Fibroblast of pulmonary artery (primary cell): ENCODE measurements at regions not wholly inside any gene's neighbourhood (a gene's known extent, or its start where the extent isn't known, plus 50 kb on each side); places are given as distances from the start of the nearest gene placed in this dataset.

Source experiments
- DNase-seq: peaks from one replicate; pipeline ENCODE4 v3.0.0-alpha.2; 2010; ENCODE audit warnings: low read depth
- H3K4me3 ChIP-seq: replicated peaks from 2 replicates; pipeline ENCODE4 v1.5.1; 2011; ENCODE audit warnings: low read depth, mild to moderate bottlenecking, control low read depth, low read length, moderate library complexity
- CTCF ChIP-seq: IDR thresholded peaks from 2 replicates; pipeline ENCODE4 v1.5.1; 2011; ENCODE audit warnings: mild to moderate bottlenecking, control low read depth, low read length, inconsistent platforms; ENCODE audit errors: missing control alignments

GRCh38 chr7:79547132-79547531 is 93.7 kb upstream of the MAGI2 start:
- no peak for TF ChIP-seq CTCF
- DNase-seq = no peak
- no peak overlapping the region for H3K4me3 ChIP-seq

- no peak overlapping the region for H3K4me3 ChIP-seq
- TF ChIP-seq CTCF = no peak
- DNase-seq = no peak
Observed at GRCh38 chr7:79540592-79540991, 87.1 kb upstream of the MAGI2 start.

- TF ChIP-seq CTCF = no peak
- no peak overlapping the region for H3K4me3 ChIP-seq
- no peak for DNase-seq
Observed at GRCh38 chr7:79534128-79534527, 80.7 kb upstream of the MAGI2 start.

GRCh38 chr7:79531905-79532664 is 78.6 kb upstream of the MAGI2 start:
- no peak overlapping the region for H3K4me3 ChIP-seq
- no peak for TF ChIP-seq CTCF
- no peak for DNase-seq

- H3K4me3 ChIP-seq = no peak overlapping the region
- no peak for DNase-seq
- TF ChIP-seq CTCF = no peak
Observed at GRCh38 chr7:79531116-79531515, 77.6 kb upstream of the MAGI2 start.

- H3K4me3 ChIP-seq = no peak overlapping the region
- no peak for DNase-seq
- TF ChIP-seq CTCF = no peak
Observed at GRCh38 chr7:79529881-79530235, 76.4 kb upstream of the MAGI2 start.
